Fibroblast of lung (primary cell): ENCODE measurements at regions not wholly inside any gene's neighbourhood (a gene's known extent, or its start where the extent isn't known, plus 50 kb on each side); places are given as distances from the start of the nearest gene placed in this dataset.

Experiments
- DNase-seq, 2 donors: peaks; one replicate each; pipeline versions ENCODE4 v3.0.0 to v3.0.0-alpha.2; 2010; ENCODE audit warnings: low read depth in 2 of 2
- H2AFZ ChIP-seq: 2 replicates; pipeline ENCODE4 v1.5.1; 2012; ENCODE audit warnings: low read length, control low read depth, inconsistent platforms
- H3K27ac ChIP-seq: 2 replicates; pipeline ENCODE4 v1.5.1; 2011; ENCODE audit warnings: low read length, control low read depth; ENCODE audit not compliant: insufficient read depth
- H3K27me3 ChIP-seq: 2 replicates; pipeline ENCODE4 v1.5.1; 2011; ENCODE audit warnings: mild to moderate bottlenecking, low read length; ENCODE audit not compliant: control insufficient read depth, insufficient read depth
- H3K36me3 ChIP-seq: 2 replicates; pipeline ENCODE4 v1.5.1; 2011; ENCODE audit warnings: low read length; ENCODE audit not compliant: control insufficient read depth, insufficient read depth
- H3K4me1 ChIP-seq: 2 replicates; pipeline ENCODE4 v1.5.1; 2011; ENCODE audit warnings: low read length; ENCODE audit not compliant: control insufficient read depth, insufficient read depth; ENCODE audit errors: extremely low read depth
- H3K4me2 ChIP-seq: 2 replicates; pipeline ENCODE4 v1.5.1; 2011; ENCODE audit warnings: low read length, control low read depth; ENCODE audit not compliant: insufficient read depth; ENCODE audit errors: extremely low read depth
- H3K4me3 ChIP-seq, 4 experiments: fragments of 200-600 bp in 1 of 4; sonication (generic) in 1 of 4; replicated peaks in 1 of 4; 2 replicates each; pipeline ENCODE4 v1.5.1; 2011 to 2016; ENCODE audit warnings: low read length in 4 of 4, low read depth in 3 of 4, mild to moderate bottlenecking in 3 of 4, control low read depth in 2 of 4, inconsistent platforms in 1 of 4, mixed read lengths in 1 of 4; ENCODE audit not compliant: insufficient read depth in 1 of 4; ENCODE audit errors: control extremely low read depth in 1 of 4
- H3K79me2 ChIP-seq: 2 replicates; pipeline ENCODE4 v1.5.1; 2012; ENCODE audit warnings: mild to moderate bottlenecking, low read length, inconsistent platforms; ENCODE audit not compliant: control insufficient read depth, insufficient read depth
- H3K9ac ChIP-seq: 2 replicates; pipeline ENCODE4 v1.5.1; 2011; ENCODE audit warnings: mild to moderate bottlenecking, low read length, control low read depth; ENCODE audit not compliant: insufficient read depth
- H3K9me3 ChIP-seq: 2 replicates; pipeline ENCODE4 v1.5.1; 2012; ENCODE audit warnings: low read depth, low read length; ENCODE audit not compliant: control insufficient read depth, insufficient read depth
- H4K20me1 ChIP-seq: 2 replicates; pipeline ENCODE4 v1.5.1; 2011; ENCODE audit warnings: low read length; ENCODE audit not compliant: control insufficient read depth, insufficient read depth; ENCODE audit errors: extremely low read depth
- CTCF ChIP-seq, 2 donors: IDR thresholded peaks in 1 of 2; conservative IDR thresholded peaks in 1 of 2; 1 replicate in 1 of 2; 2 replicates in 1 of 2; pipeline ENCODE4 v1.5.1; 2011 to 2012; ENCODE audit warnings: low read length in 2 of 2, control low read depth in 1 of 2, inconsistent platforms in 1 of 2, low read depth in 1 of 2, mild to moderate bottlenecking in 1 of 2
- EZH2 ChIP-seq: IDR thresholded peaks from 2 replicates; pipeline ENCODE4 v1.5.1; 2012; ENCODE audit warnings: low read length, control low read depth, mild to moderate bottlenecking; ENCODE audit errors: missing control alignments

GRCh38 chr18:22517356-22517755 lies 99.6 kb upstream of the CTAGE1 start:
- Histone ChIP-seq H3K4me2 (no peak overlapping the region), H3K27ac (no peak overlapping the region), H3K4me3 (no peak overlapping the region), H3K79me2 (no peaks in the 10 kb centered on the region), H3K9me3 (no peaks in the 10 kb centered on the region), H3K27me3 (no peaks in the 10 kb centered on the region), H4K20me1 (no peaks in the 10 kb centered on the region), H3K4me1 (no peaks in the 10 kb centered on the region), H3K9ac (no peak overlapping the region), H3K36me3 (no peaks in the 10 kb centered on the region), H2AFZ (no peak overlapping the region)
- TF ChIP-seq EZH2, result no peak
- TF ChIP-seq CTCF (conservative IDR thresholded peaks at IDR 0.05 in 1 of 2, IDR thresholded peaks at IDR 0.05 in 1 of 2; ENCODE audit: low read depth in 1 of 2, low read length in 2 of 2), result no peak
- DNase-seq, result peak in 1 of 2 donors; percentile 82

- Histone ChIP-seq H3K36me3 (no peaks in the 10 kb centered on the region), H2AFZ (no peak overlapping the region), H3K27me3 (no peaks in the 10 kb centered on the region), H4K20me1 (no peaks in the 10 kb centered on the region), H3K9me3 (no peaks in the 10 kb centered on the region), H3K79me2 (no peaks in the 10 kb centered on the region), H3K4me1 (no peaks in the 10 kb centered on the region), H3K4me2 (no peak overlapping the region), H3K27ac (no peak overlapping the region), H3K9ac (no peak overlapping the region), H3K4me3 (no peak overlapping the region)
- DNase-seq, result no peak
- TF ChIP-seq CTCF (conservative IDR thresholded peaks at IDR 0.05 in 1 of 2, IDR thresholded peaks at IDR 0.05 in 1 of 2; ENCODE audit: low read depth in 1 of 2, low read length in 2 of 2), result no peak
These were observed 103.5 kb upstream of the CTAGE1 start for GRCh38 chr18:22521026-22521707.

GRCh38 chr18:22523481-22523880 lies 105.8 kb upstream of the CTAGE1 start:
- no peak overlapping the region for H3K4me2 ChIP-seq
- H3K36me3 ChIP-seq, result no peaks in the 10 kb centered on the region
- no peaks in the 10 kb centered on the region for H3K27me3 ChIP-seq
- no peak for TF ChIP-seq EZH2
- no peak for TF ChIP-seq CTCF (conservative IDR thresholded peaks at IDR 0.05 in 1 of 2, IDR thresholded peaks at IDR 0.05 in 1 of 2; ENCODE audit: low read depth in 1 of 2, low read length in 2 of 2)
- H3K9ac ChIP-seq, result no peak overlapping the region
- H3K4me3 ChIP-seq, result no peak overlapping the region
- no peak overlapping the region for H2AFZ ChIP-seq
- DNase-seq, result no peak
- H4K20me1 ChIP-seq, result no peaks in the 10 kb centered on the region
- no peaks in the 10 kb centered on the region for H3K4me1 ChIP-seq
- H3K27ac ChIP-seq, result no peak overlapping the region
- no peaks in the 10 kb centered on the region for H3K9me3 ChIP-seq
- H3K79me2 ChIP-seq, result no peaks in the 10 kb centered on the region
